ENCODE measurements at regions not wholly inside any gene's neighbourhood (a gene's known extent, or its start where the extent isn't known, plus 50 kb on each side); places are given as distances from the start of the nearest gene placed in this dataset.

DNA sequence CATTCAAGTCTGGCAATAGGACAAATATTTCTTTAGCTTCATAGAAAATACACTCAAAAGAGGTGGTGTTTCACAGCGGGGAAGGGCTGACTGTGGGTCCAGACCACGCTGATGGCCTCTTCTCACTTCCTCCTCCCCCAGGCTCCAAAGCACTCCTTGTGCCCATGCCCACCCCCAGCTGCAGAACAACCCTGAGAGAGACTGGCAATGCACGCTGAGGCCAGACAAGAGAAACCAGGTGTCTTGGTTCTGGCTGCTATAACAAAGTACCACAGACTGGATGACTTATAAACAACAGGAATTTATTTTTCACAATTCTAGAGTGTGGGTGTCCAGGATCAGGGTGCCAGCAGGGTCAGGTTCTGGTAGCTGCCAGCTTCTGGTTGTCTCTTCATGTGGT, 386.1 kb downstream of the FBXW7 start:
- no peak overlapping the region for H3K4me3 ChIP-seq (ENCODE audit: low read depth, low read length)
- H3K27ac ChIP-seq (ENCODE audit: extremely low read depth, low read depth, low read length): no peak overlapping the region
- no peaks in the 10 kb centered on the region for H3K36me3 ChIP-seq (ENCODE audit: control insufficient read depth in 2 of 2, insufficient read depth in 1 of 2, low read length in 2 of 2)
- no peaks in the 10 kb centered on the region for H3K4me1 ChIP-seq (ENCODE audit: control insufficient read depth, insufficient read depth, low read length)
- CTCF ChIA-PET: no interaction called here
- TF ChIP-seq ZBTB8A (tag by site-specific recombination; IDR thresholded peaks at IDR 0.05) (no peak), WT1 (tag by site-specific recombination; IDR thresholded peaks at IDR 0.05) (no peak), ZNF324 (tag by site-specific recombination; IDR thresholded peaks at IDR 0.05) (no peak), ZNF416 (tag by site-specific recombination; IDR thresholded peaks at IDR 0.05) (no peak), ZNF335 (tag by site-specific recombination; conservative IDR thresholded peaks at IDR 0.05) (no peak), ZNF248 (tag by site-specific recombination; IDR thresholded peaks at IDR 0.05) (no peak)
- TF ChIP-seq, protein P1, sequence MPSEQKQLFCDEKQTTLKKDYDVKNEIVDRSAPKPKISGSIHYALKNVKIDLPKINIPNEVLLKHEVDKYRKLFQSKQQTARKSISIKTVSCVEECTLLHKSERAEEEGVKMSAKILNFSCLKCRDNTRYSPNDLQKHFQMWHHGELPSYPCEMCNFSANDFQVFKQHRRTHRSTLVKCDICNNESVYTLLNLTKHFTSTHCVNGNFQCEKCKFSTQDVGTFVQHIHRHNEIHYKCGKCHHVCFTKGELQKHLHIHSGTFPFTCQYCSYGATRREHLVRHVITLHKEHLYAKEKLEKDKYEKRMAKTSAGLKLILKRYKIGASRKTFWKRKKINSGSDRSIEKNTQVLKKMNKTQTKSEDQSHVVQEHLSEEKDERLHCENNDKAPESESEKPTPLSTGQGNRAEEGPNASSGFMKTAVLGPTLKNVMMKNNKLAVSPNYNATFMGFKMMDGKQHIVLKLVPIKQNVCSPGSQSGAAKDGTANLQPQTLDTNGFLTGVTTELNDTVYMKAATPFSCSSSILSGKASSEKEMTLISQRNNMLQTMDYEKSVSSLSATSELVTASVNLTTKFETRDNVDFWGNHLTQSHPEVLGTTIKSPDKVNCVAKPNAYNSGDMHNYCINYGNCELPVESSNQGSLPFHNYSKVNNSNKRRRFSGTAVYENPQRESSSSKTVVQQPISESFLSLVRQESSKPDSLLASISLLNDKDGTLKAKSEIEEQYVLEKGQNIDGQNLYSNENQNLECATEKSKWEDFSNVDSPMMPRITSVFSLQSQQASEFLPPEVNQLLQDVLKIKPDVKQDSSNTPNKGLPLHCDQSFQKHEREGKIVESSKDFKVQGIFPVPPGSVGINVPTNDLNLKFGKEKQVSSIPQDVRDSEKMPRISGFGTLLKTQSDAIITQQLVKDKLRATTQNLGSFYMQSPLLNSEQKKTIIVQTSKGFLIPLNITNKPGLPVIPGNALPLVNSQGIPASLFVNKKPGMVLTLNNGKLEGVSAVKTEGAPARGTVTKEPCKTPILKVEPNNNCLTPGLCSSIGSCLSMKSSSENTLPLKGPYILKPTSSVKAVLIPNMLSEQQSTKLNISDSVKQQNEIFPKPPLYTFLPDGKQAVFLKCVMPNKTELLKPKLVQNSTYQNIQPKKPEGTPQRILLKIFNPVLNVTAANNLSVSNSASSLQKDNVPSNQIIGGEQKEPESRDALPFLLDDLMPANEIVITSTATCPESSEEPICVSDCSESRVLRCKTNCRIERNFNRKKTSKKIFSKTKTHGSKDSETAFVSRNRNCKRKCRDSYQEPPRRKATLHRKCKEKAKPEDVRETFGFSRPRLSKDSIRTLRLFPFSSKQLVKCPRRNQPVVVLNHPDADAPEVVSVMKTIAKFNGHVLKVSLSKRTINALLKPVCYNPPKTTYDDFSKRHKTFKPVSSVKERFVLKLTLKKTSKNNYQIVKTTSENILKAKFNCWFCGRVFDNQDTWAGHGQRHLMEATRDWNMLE (tag by site-specific recombination; conservative IDR thresholded peaks at IDR 0.05; ENCODE audit: low read depth): no peak
- TF ChIP-seq, protein P2, sequence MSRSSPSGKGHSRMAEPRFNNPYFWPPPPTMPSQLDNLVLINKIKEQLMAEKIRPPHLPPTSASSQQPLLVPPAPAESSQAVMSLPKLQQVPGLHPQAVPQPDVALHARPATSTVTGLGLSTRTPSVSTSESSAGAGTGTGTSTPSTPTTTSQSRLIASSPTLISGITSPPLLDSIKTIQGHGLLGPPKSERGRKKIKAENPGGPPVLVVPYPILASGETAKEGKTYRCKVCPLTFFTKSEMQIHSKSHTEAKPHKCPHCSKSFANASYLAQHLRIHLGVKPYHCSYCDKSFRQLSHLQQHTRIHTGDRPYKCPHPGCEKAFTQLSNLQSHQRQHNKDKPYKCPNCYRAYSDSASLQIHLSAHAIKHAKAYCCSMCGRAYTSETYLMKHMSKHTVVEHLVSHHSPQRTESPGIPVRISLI (tag by site-specific recombination; IDR thresholded peaks at IDR 0.05): no peak
- TF ChIP-seq, protein P3, sequence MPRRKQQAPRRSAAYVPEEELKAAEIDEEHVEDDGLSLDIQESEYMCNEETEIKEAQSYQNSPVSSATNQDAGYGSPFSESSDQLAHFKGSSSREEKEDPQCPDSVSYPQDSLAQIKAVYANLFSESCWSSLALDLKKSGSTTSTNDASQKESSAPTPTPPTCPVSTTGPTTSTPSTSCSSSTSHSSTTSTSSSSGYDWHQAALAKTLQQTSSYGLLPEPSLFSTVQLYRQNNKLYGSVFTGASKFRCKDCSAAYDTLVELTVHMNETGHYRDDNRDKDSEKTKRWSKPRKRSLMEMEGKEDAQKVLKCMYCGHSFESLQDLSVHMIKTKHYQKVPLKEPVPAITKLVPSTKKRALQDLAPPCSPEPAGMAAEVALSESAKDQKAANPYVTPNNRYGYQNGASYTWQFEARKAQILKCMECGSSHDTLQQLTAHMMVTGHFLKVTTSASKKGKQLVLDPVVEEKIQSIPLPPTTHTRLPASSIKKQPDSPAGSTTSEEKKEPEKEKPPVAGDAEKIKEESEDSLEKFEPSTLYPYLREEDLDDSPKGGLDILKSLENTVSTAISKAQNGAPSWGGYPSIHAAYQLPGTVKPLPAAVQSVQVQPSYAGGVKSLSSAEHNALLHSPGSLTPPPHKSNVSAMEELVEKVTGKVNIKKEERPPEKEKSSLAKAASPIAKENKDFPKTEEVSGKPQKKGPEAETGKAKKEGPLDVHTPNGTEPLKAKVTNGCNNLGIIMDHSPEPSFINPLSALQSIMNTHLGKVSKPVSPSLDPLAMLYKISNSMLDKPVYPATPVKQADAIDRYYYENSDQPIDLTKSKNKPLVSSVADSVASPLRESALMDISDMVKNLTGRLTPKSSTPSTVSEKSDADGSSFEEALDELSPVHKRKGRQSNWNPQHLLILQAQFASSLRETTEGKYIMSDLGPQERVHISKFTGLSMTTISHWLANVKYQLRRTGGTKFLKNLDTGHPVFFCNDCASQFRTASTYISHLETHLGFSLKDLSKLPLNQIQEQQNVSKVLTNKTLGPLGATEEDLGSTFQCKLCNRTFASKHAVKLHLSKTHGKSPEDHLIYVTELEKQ (tag by site-specific recombination; IDR thresholded peaks at IDR 0.05; ENCODE audit: borderline replicate concordance): no peak
- POLR2A ChIA-PET: no interaction called here
- no peaks in the 10 kb centered on the region for H3K9me3 ChIP-seq (ENCODE audit: control insufficient read depth, insufficient read depth, low read depth, low read length)

DNA sequence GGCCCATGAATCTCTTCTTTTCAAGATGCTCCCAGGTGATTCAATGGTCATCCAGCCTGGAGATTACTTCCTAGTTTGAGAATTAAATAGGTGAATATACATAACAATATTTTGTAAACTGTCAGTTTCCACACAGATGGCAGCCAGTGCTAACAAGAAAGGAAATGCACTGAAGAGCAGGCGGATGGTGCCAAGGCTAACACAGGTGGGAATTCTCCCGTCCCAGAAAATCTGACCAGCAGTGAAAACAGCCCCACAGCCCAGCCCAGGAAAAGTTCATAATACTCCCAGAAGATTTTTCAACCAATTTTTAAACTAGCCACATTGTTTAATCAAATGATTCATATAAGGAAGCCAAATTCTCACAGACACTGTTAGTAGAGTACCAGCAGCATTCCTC, 387.2 kb upstream of the GATB start:
- Histone ChIP-seq H3K36me3 (ENCODE audit: control insufficient read depth in 2 of 2, insufficient read depth in 1 of 2, low read length in 2 of 2) (no peaks in the 10 kb centered on the region), H3K4me1 (ENCODE audit: control insufficient read depth, insufficient read depth, low read length) (no peaks in the 10 kb centered on the region), H3K4me3 (ENCODE audit: low read depth, low read length) (no peak overlapping the region), H3K9me3 (ENCODE audit: control insufficient read depth, insufficient read depth, low read depth, low read length) (no peaks in the 10 kb centered on the region), H3K27ac (ENCODE audit: extremely low read depth, low read depth, low read length) (no peak overlapping the region)
- TF ChIP-seq SP7 (tag by site-specific recombination; IDR thresholded peaks at IDR 0.05): no peak
- no peak for TF ChIP-seq ZNF621 (tag by site-specific recombination; IDR thresholded peaks at IDR 0.05)
- TF ChIP-seq, protein P4, sequence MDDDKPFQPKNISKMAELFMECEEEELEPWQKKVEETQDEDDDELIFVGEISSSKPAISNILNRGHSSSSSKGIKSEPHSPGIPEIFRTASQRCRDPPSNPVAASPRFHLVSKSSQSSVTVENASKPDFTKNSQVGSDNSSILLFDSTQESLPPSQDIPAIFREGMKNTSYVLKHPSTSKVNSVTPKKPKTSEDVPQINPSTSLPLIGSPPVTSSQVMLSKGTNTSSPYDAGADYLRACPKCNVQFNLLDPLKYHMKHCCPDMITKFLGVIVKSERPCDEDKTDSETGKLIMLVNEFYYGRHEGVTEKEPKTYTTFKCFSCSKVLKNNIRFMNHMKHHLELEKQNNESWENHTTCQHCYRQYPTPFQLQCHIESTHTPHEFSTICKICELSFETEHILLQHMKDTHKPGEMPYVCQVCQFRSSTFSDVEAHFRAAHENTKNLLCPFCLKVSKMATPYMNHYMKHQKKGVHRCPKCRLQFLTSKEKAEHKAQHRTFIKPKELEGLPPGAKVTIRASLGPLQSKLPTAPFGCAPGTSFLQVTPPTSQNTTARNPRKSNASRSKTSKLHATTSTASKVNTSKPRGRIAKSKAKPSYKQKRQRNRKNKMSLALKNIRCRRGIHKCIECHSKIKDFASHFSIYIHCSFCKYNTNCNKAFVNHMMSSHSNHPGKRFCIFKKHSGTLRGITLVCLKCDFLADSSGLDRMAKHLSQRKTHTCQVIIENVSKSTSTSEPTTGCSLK (tag by site-specific recombination; IDR thresholded peaks at IDR 0.05): no peak
- no peak for TF ChIP-seq ZNF48 (tag by site-specific recombination; IDR thresholded peaks at IDR 0.05)
- TF ChIP-seq, protein P5, sequence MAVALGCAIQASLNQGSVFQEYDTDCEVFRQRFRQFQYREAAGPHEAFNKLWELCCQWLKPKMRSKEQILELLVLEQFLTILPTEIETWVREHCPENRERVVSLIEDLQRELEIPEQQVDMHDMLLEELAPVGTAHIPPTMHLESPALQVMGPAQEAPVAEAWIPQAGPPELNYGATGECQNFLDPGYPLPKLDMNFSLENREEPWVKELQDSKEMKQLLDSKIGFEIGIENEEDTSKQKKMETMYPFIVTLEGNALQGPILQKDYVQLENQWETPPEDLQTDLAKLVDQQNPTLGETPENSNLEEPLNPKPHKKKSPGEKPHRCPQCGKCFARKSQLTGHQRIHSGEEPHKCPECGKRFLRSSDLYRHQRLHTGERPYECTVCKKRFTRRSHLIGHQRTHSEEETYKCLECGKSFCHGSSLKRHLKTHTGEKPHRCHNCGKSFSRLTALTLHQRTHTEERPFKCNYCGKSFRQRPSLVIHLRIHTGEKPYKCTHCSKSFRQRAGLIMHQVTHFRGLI (tag by site-specific recombination; IDR thresholded peaks at IDR 0.05): no peak
- TF ChIP-seq ZNF394 (tag by site-specific recombination; IDR thresholded peaks at IDR 0.05; ENCODE audit: borderline replicate concordance): no peak
- POLR2A ChIA-PET: no interaction called here
- CTCF ChIA-PET: no interaction called here
